ENCODE measurements at regions not wholly inside any gene's neighbourhood (a gene's known extent, or its start where the extent isn't known, plus 50 kb on each side); places are given as distances from the start of the nearest gene placed in this dataset.

GRCh38 chr4:62543002-62543401 is 1342.9 kb downstream of the ADGRL3 start (continued):
- TF ChIP-seq ZNF462 (CRISPR knock-in tag; IDR thresholded peaks at IDR 0.05) (no peak), POLR2AphosphoS5 (IDR thresholded peaks at IDR 0.05; ENCODE audit: low read depth) (no peak), ETS1 (IDR thresholded peaks at IDR 0.05) (no peak), ZNF331 (CRISPR knock-in tag; IDR thresholded peaks at IDR 0.05; ENCODE audit: low read depth) (no peak), CTCF (conservative IDR thresholded peaks at IDR 0.05; ENCODE audit: low read depth in 2 of 2) (no peak), JUNB (IDR thresholded peaks at IDR 0.05; ENCODE audit: unreplicated experiment) (no peak)

- H3K27ac Mint-ChIP-seq, result no peak overlapping the region
- H3K27me3 ChIP-seq (ENCODE audit: insufficient read depth), result no peaks in the 10 kb centered on the region
- no peaks in the 10 kb centered on the region for H3K27me3 Mint-ChIP-seq (ENCODE audit: insufficient read depth, low read depth, poor library complexity)
- H4K20me1 ChIP-seq (replicated peaks; ENCODE audit: insufficient read depth), result no peaks in the 10 kb centered on the region
- peaks cover 3% of the 10 kb centered on the region; the same call in 1 of the 3 replicates for H3K9me3 Mint-ChIP-seq
- peaks cover 9% of the 10 kb centered on the region for H3K9me2 ChIP-seq (ENCODE audit: insufficient read depth)
- H3K27ac ChIP-seq (ENCODE audit: low read depth), result no peak overlapping the region
- H3K36me3 ChIP-seq (ENCODE audit: insufficient read depth), result no peaks in the 10 kb centered on the region
- peaks cover 6% of the 10 kb centered on the region; the same call in 1 of the 3 replicates for H3K36me3 Mint-ChIP-seq (ENCODE audit: low read depth)
- no peaks in the 10 kb centered on the region for H3F3A ChIP-seq (replicated peaks; ENCODE audit: low read depth)
- peaks cover 17% of the 10 kb centered on the region for H3K4me1 ChIP-seq (ENCODE audit: insufficient read depth)
- no peaks in the 10 kb centered on the region for H3K79me2 ChIP-seq (replicated peaks; ENCODE audit: insufficient read depth)
- peaks cover 19% of the 10 kb centered on the region for H3K4me1 Mint-ChIP-seq
- no peak overlapping the region for H3K4me3 ChIP-seq
- no peak overlapping the region for H2AFZ ChIP-seq
- no peak overlapping the region for H3K4me2 ChIP-seq
- no peak overlapping the region for H3K4me3 Mint-ChIP-seq
- no peak for DNase-seq (ENCODE audit: low spot score)
- no peak for ATAC-seq
- no peak for TF ChIP-seq POLR2AphosphoS5 (IDR thresholded peaks at IDR 0.05; ENCODE audit: low read depth)
- no peak for TF ChIP-seq EZH2phosphoT487 (IDR thresholded peaks at IDR 0.05; ENCODE audit: unreplicated experiment)
- TF ChIP-seq ZNF462 (CRISPR knock-in tag; IDR thresholded peaks at IDR 0.05), result no peak
These were observed 1333.4 kb downstream of the ADGRL3 start for GRCh38 chr4:62533573-62533972.
